Type B pancreatic cell (in vitro differentiated cells): ENCODE measurements at regions not wholly inside any gene's neighbourhood (a gene's known extent, or its start where the extent isn't known, plus 50 kb on each side); places are given as distances from the start of the nearest gene placed in this dataset.

Experiments
- DNase-seq: peaks from one replicate; pipeline ENCODE4 v3.0.0; 2021; ENCODE audit warnings: mixed read lengths; ENCODE audit not compliant: unreplicated experiment; ENCODE audit errors: extremely low spot score
- H3K27ac Mint-ChIP-seq: 2 replicates; pipeline ENCODE4 v1.8.0; 2021; ENCODE audit warnings: mild to moderate bottlenecking, mixed read lengths
- H3K27me3 Mint-ChIP-seq: 2 replicates; pipeline ENCODE4 v1.8.0; 2021; ENCODE audit warnings: mixed read lengths
- H3K36me3 Mint-ChIP-seq: 2 replicates; pipeline ENCODE4 v1.8.0; 2021; ENCODE audit warnings: mixed read lengths
- H3K4me1 Mint-ChIP-seq: one replicate; pipeline ENCODE4 v1.8.0; 2021; ENCODE audit warnings: mixed read lengths; ENCODE audit not compliant: unreplicated experiment
- H3K4me3 Mint-ChIP-seq: 2 replicates; pipeline ENCODE4 v1.8.0; 2021; ENCODE audit warnings: mild to moderate bottlenecking, mixed read lengths
- H3K9me3 Mint-ChIP-seq: 2 replicates; pipeline ENCODE4 v1.8.0; 2021; ENCODE audit warnings: mixed read lengths
- TF ChIP-seq, protein P1 (sequence below): fragments of 200-600 bp; sonication (generic); conservative IDR thresholded peaks from 2 replicates; pipeline ENCODE4 v1.5.0; 2021; ENCODE audit warnings: antibody characterized with exemption, mild to moderate bottlenecking

DNA sequence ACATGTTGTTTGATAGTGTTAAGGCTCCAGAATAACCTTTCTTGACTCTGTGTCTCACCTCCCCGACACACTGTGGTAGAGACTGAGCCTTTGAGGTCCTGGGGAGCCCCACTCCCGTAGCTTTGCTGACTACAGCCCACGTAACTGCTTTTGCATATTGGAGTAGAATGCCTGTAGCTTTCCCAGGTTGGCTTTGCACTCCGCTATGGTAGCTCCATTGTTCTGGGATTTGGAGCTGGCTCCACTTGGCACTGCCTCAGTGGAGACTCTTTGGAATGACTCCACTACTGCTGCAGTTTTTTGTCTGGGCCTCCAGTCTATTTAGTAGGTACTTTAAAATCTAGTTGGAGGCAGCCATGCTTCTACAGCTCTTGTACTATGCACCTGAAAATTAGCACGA lies 56.2 kb upstream of the ANXA1 start:
- no peak for DNase-seq
- TF ChIP-seq, protein P1, sequence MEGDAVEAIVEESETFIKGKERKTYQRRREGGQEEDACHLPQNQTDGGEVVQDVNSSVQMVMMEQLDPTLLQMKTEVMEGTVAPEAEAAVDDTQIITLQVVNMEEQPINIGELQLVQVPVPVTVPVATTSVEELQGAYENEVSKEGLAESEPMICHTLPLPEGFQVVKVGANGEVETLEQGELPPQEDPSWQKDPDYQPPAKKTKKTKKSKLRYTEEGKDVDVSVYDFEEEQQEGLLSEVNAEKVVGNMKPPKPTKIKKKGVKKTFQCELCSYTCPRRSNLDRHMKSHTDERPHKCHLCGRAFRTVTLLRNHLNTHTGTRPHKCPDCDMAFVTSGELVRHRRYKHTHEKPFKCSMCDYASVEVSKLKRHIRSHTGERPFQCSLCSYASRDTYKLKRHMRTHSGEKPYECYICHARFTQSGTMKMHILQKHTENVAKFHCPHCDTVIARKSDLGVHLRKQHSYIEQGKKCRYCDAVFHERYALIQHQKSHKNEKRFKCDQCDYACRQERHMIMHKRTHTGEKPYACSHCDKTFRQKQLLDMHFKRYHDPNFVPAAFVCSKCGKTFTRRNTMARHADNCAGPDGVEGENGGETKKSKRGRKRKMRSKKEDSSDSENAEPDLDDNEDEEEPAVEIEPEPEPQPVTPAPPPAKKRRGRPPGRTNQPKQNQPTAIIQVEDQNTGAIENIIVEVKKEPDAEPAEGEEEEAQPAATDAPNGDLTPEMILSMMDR = no peak
- H3K9me3 Mint-ChIP-seq = no peaks in the 10 kb centered on the region
- no peaks in the 10 kb centered on the region for H3K27me3 Mint-ChIP-seq
- no peak overlapping the region for H3K27ac Mint-ChIP-seq
- H3K4me1 Mint-ChIP-seq = no peaks in the 10 kb centered on the region
- H3K4me3 Mint-ChIP-seq = no peak overlapping the region
- no peaks in the 10 kb centered on the region for H3K36me3 Mint-ChIP-seq

DNA sequence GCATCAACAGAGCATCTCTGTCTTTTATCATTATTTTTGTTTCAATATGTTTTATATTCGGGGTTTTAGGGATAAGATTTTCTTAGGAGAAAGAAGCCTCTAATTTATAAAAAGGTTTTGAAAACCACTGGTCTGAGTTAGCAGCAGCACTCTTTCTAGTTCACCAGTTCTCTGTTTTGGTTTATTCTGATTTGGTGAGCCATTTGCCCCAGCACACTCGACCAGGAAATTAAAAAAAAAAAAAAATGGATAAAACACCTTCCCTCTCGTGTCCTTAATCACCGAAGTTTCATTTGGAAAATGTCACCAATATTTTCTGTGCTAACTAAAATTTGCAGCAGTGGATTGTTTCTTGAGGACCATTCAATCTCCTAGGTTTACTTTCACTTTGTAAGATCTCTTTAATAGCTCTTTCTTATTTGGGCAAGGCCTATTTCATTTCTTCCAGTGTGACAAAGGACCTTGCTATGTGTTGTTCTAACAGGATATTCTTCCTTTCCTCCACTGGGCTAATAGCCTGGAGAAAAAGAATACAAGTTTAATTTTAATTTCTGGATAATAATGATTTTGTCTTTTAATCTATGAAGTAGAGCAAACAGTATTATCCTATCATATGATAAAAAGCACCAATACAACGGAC lies 57.8 kb upstream of the ANXA1 start:
- Mint-ChIP-seq H3K36me3 (no peaks in the 10 kb centered on the region), H3K27ac (no peak overlapping the region), H3K4me1 (no peaks in the 10 kb centered on the region), H3K4me3 (no peak overlapping the region), H3K27me3 (no peaks in the 10 kb centered on the region), H3K9me3 (no peaks in the 10 kb centered on the region)
- DNase-seq = no peak
- TF ChIP-seq, protein P1 = no peak

DNA sequence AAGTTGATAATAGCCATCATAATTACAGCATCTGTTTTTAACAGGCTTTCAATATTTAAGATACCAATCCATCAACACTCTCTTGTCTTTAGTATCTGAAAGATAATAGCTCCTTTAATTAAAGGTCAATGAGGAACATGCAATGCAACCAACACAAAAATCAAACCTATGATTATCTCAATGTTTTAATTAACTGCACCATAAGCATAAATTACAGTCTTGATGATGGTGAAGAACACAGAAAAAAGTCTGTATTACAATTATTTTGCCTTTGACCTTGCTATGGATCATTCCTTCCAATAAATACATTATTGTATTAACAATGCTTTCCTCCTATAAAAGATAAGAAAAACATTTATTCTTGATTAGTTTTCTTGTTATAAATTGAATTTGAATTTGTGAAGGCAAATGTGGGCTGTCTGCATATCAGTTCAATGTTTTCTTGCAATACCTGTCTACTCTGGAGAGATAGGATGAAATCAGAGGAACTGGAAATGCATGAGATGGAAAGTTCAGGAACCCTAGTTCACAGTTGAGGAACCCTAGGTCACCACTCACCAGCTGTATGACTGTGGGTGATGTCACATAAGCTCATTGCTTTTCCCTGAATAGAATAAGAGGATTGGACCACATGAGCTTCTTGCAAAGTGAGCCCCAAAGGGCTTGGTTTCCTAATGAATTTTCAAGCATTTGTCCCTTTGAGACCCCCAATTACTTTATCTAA lies 58.5 kb upstream of the ANXA1 start:
- Mint-ChIP-seq H3K9me3 (no peaks in the 10 kb centered on the region), H3K27ac (no peak overlapping the region), H3K27me3 (no peaks in the 10 kb centered on the region), H3K4me3 (no peak overlapping the region), H3K4me1 (no peaks in the 10 kb centered on the region), H3K36me3 (no peaks in the 10 kb centered on the region)
- no peak for DNase-seq
- TF ChIP-seq, protein P1 = no peak

DNA sequence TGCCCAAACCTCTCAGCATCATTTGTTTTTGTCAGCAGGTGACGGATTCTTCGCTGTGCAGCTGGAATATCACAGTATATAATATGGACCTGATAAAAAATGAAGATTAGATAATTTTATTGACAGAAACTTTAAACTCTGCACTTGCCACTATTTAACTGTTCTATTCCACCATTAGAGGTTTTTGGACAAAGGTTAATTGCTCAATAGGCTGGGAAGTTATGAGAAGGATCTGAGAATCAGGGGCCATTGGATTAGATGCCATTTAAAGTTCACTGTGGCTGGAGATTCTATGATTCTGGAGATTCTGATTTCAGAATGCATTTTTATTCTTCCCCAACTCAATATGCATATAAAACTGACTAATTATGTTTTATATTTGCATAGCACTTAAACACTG lies 59.8 kb upstream of the ANXA1 start:
- no peaks in the 10 kb centered on the region for H3K9me3 Mint-ChIP-seq
- H3K4me3 Mint-ChIP-seq = no peak overlapping the region
- no peaks in the 10 kb centered on the region for H3K27me3 Mint-ChIP-seq
- no peaks in the 10 kb centered on the region for H3K4me1 Mint-ChIP-seq
- TF ChIP-seq, protein P1 = no peak
- H3K36me3 Mint-ChIP-seq = no peaks in the 10 kb centered on the region
- no peak for DNase-seq
- H3K27ac Mint-ChIP-seq = no peak overlapping the region

DNA sequence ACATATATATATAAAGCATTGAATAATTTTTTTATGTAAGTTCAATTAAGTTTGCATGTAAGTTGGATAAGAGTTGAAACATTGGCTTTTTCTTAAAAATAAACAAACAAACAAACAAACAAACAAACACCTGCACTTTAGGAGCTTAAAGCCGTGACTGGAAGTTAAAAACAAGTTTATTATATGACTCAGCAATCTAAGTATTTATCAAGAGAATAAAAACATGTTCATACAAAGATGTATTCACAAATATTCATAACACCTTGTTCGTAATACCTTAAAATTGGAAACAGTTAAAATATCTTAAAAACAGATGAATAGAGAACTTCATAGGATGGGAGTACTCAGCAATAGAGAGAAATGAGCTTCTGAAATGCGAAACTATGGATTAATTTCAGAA lies 61.5 kb upstream of the ANXA1 start:
- H3K27me3 Mint-ChIP-seq = no peaks in the 10 kb centered on the region
- H3K36me3 Mint-ChIP-seq = no peaks in the 10 kb centered on the region
- TF ChIP-seq, protein P1 = no peak
- no peaks in the 10 kb centered on the region for H3K4me1 Mint-ChIP-seq
- H3K4me3 Mint-ChIP-seq = no peak overlapping the region
- H3K27ac Mint-ChIP-seq = no peak overlapping the region
- DNase-seq = no peak
- no peaks in the 10 kb centered on the region for H3K9me3 Mint-ChIP-seq
